ENCODE measurements at regions not wholly inside any gene's neighbourhood (a gene's known extent, or its start where the extent isn't known, plus 50 kb on each side); places are given as distances from the start of the nearest gene placed in this dataset.
"Not testable (repeated sequence)": the region's sequence is repeated elsewhere in the genome, so short reads cannot be mapped to it uniquely, and the experiment has no call there.

GRCh38 chr1:187566354-187566753 is 737.6 kb downstream of the PLA2G4A start:
- no peak for DNase-seq

GRCh38 chr1:187568067-187568466 is 739.3 kb downstream of the PLA2G4A start:
- no peak for DNase-seq

GRCh38 chr1:187570166-187570565 is 741.4 kb downstream of the PLA2G4A start:
- no peak for DNase-seq

- no peak for DNase-seq
Observed at GRCh38 chr1:187577610-187578009, 748.9 kb downstream of the PLA2G4A start.

GRCh38 chr1:187588917-187589316 is 760.2 kb downstream of the PLA2G4A start:
- DNase-seq = no peak

GRCh38 chr1:187605736-187606135 is 777.0 kb downstream of the PLA2G4A start:
- no peak for DNase-seq

- DNase-seq = not testable (repeated sequence)
Observed at GRCh38 chr1:187615853-187616735, 787.3 kb downstream of the PLA2G4A start.

GRCh38 chr1:187616830-187617229 is 788.1 kb downstream of the PLA2G4A start:
- not testable (repeated sequence) for DNase-seq

- DNase-seq = no peak
Observed at GRCh38 chr1:187617776-187618175, 789.0 kb downstream of the PLA2G4A start.

- DNase-seq = no peak
Observed at GRCh38 chr1:187619175-187619574, 790.4 kb downstream of the PLA2G4A start.

- no peak for DNase-seq
Observed at GRCh38 chr1:187621951-187622350, 793.2 kb downstream of the PLA2G4A start.

- no peak for DNase-seq
Observed at GRCh38 chr1:187622545-187622944, 793.8 kb downstream of the PLA2G4A start.

- DNase-seq = no peak
Observed at GRCh38 chr1:187624812-187625545, 796.2 kb downstream of the PLA2G4A start.

- DNase-seq = no peak
Observed at GRCh38 chr1:187626056-187626455, 797.3 kb downstream of the PLA2G4A start.

GRCh38 chr1:187627516-187627915 is 798.8 kb downstream of the PLA2G4A start:
- no peak for DNase-seq

GRCh38 chr1:187629075-187629474 is 800.3 kb downstream of the PLA2G4A start:
- DNase-seq = no peak

- no peak for DNase-seq
Observed at GRCh38 chr1:187630653-187631380, 802.1 kb downstream of the PLA2G4A start.

- DNase-seq = no peak
Observed at GRCh38 chr1:187631381-187631675, 802.6 kb downstream of the PLA2G4A start.

GRCh38 chr1:187631984-187632383 is 803.2 kb downstream of the PLA2G4A start:
- no peak for DNase-seq

- DNase-seq = no peak
Observed at GRCh38 chr1:187634940-187635339, 806.2 kb downstream of the PLA2G4A start.

GRCh38 chr1:187638733-187639434 is 810.1 kb downstream of the PLA2G4A start:
- DNase-seq = no peak

- no peak for DNase-seq
Observed at GRCh38 chr1:187641015-187641414, 812.3 kb downstream of the PLA2G4A start.

- no peak for DNase-seq
Observed at GRCh38 chr1:187641463-187641862, 812.7 kb downstream of the PLA2G4A start.

Data from amniotic stem cell (primary cell).